HFF-Myc (cell line): ENCODE measurements at regions not wholly inside any gene's neighbourhood (a gene's known extent, or its start where the extent isn't known, plus 50 kb on each side); places are given as distances from the start of the nearest gene placed in this dataset.

ENCODE experiments used
- DNase-seq: peaks from one replicate; pipeline ENCODE4 v3.0.0-alpha.2; 2011; ENCODE audit warnings: low read depth; ENCODE audit errors: extremely low read depth
- H3K4me3 ChIP-seq: replicated peaks from 2 replicates; pipeline ENCODE4 v1.5.1; 2011; ENCODE audit warnings: low read depth, mild to moderate bottlenecking, control low read depth, low read length
- TF ChIP-seq, protein P1 (sequence below): IDR thresholded peaks from 2 replicates; pipeline ENCODE4 v1.5.1; 2012; ENCODE audit warnings: mild to moderate bottlenecking, low read depth, low read length, control low read depth; ENCODE audit errors: missing control alignments

DNA sequence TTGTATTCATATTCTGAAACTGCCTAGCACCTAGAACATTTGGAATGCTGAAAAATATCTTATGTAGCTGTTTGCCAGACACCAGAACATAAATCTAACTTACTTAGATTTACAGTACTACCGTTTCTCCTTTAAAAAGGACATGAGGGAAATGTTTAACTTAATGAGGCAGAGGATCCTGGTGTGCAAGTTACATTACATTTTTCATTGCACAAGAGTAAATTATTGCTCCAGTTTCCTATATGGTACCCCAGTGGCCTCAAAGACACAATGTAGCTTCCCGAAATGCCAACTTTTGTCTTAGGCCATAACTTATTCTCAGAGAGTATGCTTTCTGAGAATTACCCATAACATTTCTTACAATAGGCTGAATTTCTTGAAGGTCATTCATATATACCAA lies 105.5 kb upstream of the DTNA start:
- H3K4me3 ChIP-seq = no peak overlapping the region
- no peak for DNase-seq
- TF ChIP-seq, protein P1, sequence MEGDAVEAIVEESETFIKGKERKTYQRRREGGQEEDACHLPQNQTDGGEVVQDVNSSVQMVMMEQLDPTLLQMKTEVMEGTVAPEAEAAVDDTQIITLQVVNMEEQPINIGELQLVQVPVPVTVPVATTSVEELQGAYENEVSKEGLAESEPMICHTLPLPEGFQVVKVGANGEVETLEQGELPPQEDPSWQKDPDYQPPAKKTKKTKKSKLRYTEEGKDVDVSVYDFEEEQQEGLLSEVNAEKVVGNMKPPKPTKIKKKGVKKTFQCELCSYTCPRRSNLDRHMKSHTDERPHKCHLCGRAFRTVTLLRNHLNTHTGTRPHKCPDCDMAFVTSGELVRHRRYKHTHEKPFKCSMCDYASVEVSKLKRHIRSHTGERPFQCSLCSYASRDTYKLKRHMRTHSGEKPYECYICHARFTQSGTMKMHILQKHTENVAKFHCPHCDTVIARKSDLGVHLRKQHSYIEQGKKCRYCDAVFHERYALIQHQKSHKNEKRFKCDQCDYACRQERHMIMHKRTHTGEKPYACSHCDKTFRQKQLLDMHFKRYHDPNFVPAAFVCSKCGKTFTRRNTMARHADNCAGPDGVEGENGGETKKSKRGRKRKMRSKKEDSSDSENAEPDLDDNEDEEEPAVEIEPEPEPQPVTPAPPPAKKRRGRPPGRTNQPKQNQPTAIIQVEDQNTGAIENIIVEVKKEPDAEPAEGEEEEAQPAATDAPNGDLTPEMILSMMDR = no peak

DNA sequence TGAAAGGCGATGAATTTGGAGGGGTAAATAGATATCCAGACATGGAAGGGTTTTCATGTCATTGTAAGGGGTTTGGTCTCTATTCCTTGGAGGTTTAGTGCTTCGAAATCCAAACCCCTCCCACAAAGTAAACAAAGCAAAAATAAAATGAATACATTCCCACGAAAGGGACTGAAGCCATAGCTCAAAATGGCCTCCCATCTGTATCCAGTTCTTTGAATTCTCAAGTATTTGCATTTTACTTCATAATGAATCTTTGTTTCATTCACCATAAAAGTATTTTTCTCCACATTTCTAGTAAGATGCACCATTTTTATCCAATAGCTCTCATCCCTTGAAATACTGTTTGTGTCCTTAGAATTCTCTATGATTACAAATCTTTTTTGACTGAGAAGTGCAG lies 103.2 kb upstream of the DTNA start:
- TF ChIP-seq, protein P1 = no peak
- DNase-seq = no peak

DNA sequence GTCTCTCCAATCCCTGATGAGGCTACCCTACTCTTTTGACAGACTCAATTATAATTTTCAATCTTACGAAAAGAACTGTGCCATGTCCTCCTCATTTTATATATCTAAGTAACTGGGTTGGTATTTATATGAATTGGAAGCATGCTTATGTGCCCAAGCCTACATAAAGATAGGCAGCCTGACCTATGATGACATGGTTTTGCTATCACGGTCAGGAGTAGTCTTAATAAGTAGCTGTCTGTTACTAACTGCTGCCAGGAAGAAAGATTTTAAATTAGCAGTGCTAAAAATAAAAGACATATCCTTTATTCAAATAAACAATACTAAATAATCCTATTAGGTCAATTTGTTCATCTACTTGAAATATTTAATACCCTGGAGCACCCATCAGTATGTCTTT lies 102.0 kb upstream of the DTNA start:
- DNase-seq = no peak
- TF ChIP-seq, protein P1 = no peak

More for the DNA sequence above, 103.2 kb upstream of the DTNA start:
- H3K4me3 ChIP-seq = no peak overlapping the region

GRCh38 chr18:34609986-34610648 lies 100.0 kb upstream of the DTNA start:
- H3K4me3 ChIP-seq = no peak overlapping the region
- no peak for DNase-seq
- TF ChIP-seq, protein P1 = no peak

More for the DNA sequence above, 102.0 kb upstream of the DTNA start:
- no peak overlapping the region for H3K4me3 ChIP-seq

DNA sequence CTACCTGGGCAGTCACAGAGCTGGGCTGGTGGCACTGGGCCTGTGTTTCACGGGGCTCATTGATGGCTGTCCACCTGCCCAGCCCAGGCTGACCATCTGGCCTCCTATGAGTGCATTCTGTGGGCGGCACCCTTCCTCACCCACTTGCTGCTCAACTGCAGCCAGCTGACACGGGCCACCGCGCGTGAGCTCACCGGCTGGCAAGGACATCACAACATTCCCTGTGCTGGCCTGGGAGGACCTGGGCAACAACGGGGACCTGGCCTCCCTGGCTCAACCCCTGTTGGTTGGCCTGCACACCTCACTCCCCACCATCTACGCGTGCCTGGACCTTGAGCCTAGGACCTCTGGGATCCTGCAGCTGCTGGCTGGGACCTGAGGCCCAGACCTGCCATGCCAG lies 98.2 kb upstream of the DTNA start:
- TF ChIP-seq, protein P1 = no peak
- no peak overlapping the region for H3K4me3 ChIP-seq
- DNase-seq = no peak

GRCh38 chr18:34620258-34620861 lies 89.7 kb upstream of the DTNA start:
- TF ChIP-seq, protein P1 = no peak
- no peak for DNase-seq
- no peak overlapping the region for H3K4me3 ChIP-seq

DNA sequence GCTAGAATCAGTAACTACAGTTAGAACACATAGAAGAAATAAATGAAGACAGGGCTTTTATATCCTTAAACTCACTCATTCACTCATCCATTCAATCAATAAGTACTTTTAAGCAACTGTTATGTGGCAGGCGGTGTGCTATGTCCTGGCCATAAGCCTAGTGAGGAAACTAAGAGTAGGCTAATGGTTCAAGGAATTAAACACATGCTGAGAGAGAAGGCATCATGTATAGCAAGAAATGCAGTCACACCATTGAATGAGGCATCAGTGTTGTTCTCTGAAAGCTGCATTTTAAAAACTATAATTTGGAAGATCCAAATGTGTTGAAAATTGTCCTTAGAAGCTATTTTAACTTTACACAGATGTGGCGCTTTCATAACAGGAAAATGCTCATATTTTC lies 86.5 kb upstream of the DTNA start:
- TF ChIP-seq, protein P1 = no peak
- no peak for DNase-seq
- no peak overlapping the region for H3K4me3 ChIP-seq
